Astrocyte (in vitro differentiated cells and primary cell): ENCODE measurements at regions not wholly inside any gene's neighbourhood (a gene's known extent, or its start where the extent isn't known, plus 50 kb on each side); places are given as distances from the start of the nearest gene placed in this dataset.

Source experiments
- DNase-seq: peaks from one replicate; pipeline ENCODE4 v3.0.0-alpha.2; 2010; ENCODE audit warnings: low read depth
- FAIRE-seq: peaks from 2 replicates; lab custom pipeline; 2011; peaks lifted over from hg19 to GRCh38; lab: Jason Lieb, UNC
- H2AFZ ChIP-seq: 2 replicates; pipeline ENCODE4 v1.6.0; 2012; ENCODE audit warnings: low read depth, low read length, inconsistent platforms
- H3K27ac ChIP-seq: 2 replicates; pipeline ENCODE4 v1.5.1; 2011; ENCODE audit warnings: low read depth, low read length, inconsistent platforms
- H3K27me3 ChIP-seq: 2 replicates; pipeline ENCODE4 v1.6.0; 2011; ENCODE audit warnings: low read length, inconsistent platforms; ENCODE audit not compliant: insufficient read depth
- H3K36me3 ChIP-seq: 2 replicates; pipeline ENCODE4 v1.5.1; 2011; ENCODE audit warnings: low read length, inconsistent platforms; ENCODE audit not compliant: insufficient read depth
- H3K4me1 ChIP-seq: 2 replicates; pipeline ENCODE4 v1.5.1; 2011; ENCODE audit warnings: low read length, inconsistent platforms; ENCODE audit not compliant: insufficient read depth
- H3K4me2 ChIP-seq: 2 replicates; pipeline ENCODE4 v1.6.0; 2012; ENCODE audit warnings: low read length, inconsistent platforms
- H3K4me3 ChIP-seq: 2 replicates; pipeline ENCODE4 v1.5.1; 2011; ENCODE audit warnings: low read depth, mild to moderate bottlenecking, low read length, inconsistent platforms; ENCODE audit not compliant: insufficient read depth
- H3K79me2 ChIP-seq: 2 replicates; pipeline ENCODE4 v1.6.0; 2012; ENCODE audit warnings: mild to moderate bottlenecking, low read length, inconsistent platforms; ENCODE audit not compliant: insufficient read depth
- H3K9ac ChIP-seq: 2 replicates; pipeline ENCODE4 v1.6.0; 2012; ENCODE audit warnings: mild to moderate bottlenecking, low read length, inconsistent platforms
- H3K9me3 ChIP-seq: 2 replicates; pipeline ENCODE4 v1.5.1; 2012; ENCODE audit warnings: low read depth, mild to moderate bottlenecking, low read length, inconsistent platforms; ENCODE audit not compliant: insufficient read depth
- H4K20me1 ChIP-seq: 2 replicates; pipeline ENCODE4 v1.6.0; 2012; ENCODE audit warnings: low read length, inconsistent platforms; ENCODE audit not compliant: insufficient read depth
- H3K27ac Mint-ChIP-seq: one replicate; pipeline ENCODE4 v1.8.0; 2021; ENCODE audit warnings: mild to moderate bottlenecking, mixed read lengths; ENCODE audit not compliant: unreplicated experiment
- H3K27me3 Mint-ChIP-seq: one replicate; pipeline ENCODE4 v1.8.0; 2021; ENCODE audit warnings: low read depth, mixed read lengths; ENCODE audit not compliant: unreplicated experiment
- H3K36me3 Mint-ChIP-seq: one replicate; pipeline ENCODE4 v1.8.0; 2021; ENCODE audit warnings: low read depth, mixed read lengths; ENCODE audit not compliant: unreplicated experiment
- H3K4me1 Mint-ChIP-seq: one replicate; pipeline ENCODE4 v1.8.0; 2021; ENCODE audit warnings: low read depth, mixed read lengths; ENCODE audit not compliant: unreplicated experiment
- H3K4me3 Mint-ChIP-seq: one replicate; pipeline ENCODE4 v1.8.0; 2021; ENCODE audit warnings: mild to moderate bottlenecking, moderate library complexity, mixed read lengths; ENCODE audit not compliant: unreplicated experiment
- H3K9me3 Mint-ChIP-seq: one replicate; pipeline ENCODE4 v1.8.0; 2021; ENCODE audit warnings: mild to moderate bottlenecking, mixed read lengths; ENCODE audit not compliant: unreplicated experiment
- CTCF ChIP-seq: IDR thresholded peaks from 2 replicates; pipeline ENCODE4 v1.5.1; 2011; ENCODE audit warnings: low read depth, mild to moderate bottlenecking, inconsistent platforms, low read length, moderate library complexity; ENCODE audit not compliant: insufficient read depth
- EZH2 ChIP-seq: IDR thresholded peaks from 2 replicates; pipeline ENCODE4 v1.6.1; 2012; ENCODE audit warnings: mild to moderate bottlenecking, low read length, inconsistent platforms; ENCODE audit not compliant: insufficient read depth

GRCh38 chr6:11423072-11423471 lies 114.5 kb upstream of the TMEM170B start:
- H3K27ac Mint-ChIP-seq: peak overlapping the region; percentile 30
- no peaks in the 10 kb centered on the region for H3K27me3 ChIP-seq
- H3K27ac ChIP-seq: no peak overlapping the region
- no peak overlapping the region for H3K9ac ChIP-seq
- H2AFZ ChIP-seq: no peak overlapping the region
- peaks cover 29% of the 10 kb centered on the region for H3K4me1 ChIP-seq
- FAIRE-seq (no peak), DNase-seq (no peak)
- H3K36me3 ChIP-seq: no peaks in the 10 kb centered on the region
- peaks cover 43% of the 10 kb centered on the region for H3K4me1 Mint-ChIP-seq
- no peaks in the 10 kb centered on the region for H3K36me3 Mint-ChIP-seq
- H4K20me1 ChIP-seq: no peaks in the 10 kb centered on the region
- no peaks in the 10 kb centered on the region for H3K9me3 Mint-ChIP-seq
- H3K9me3 ChIP-seq: no peaks in the 10 kb centered on the region
- H3K4me3 Mint-ChIP-seq: no peak overlapping the region
- H3K27me3 Mint-ChIP-seq: no peaks in the 10 kb centered on the region
- no peak for TF ChIP-seq EZH2
- TF ChIP-seq CTCF: no peak
- H3K4me2 ChIP-seq: no peak overlapping the region
- H3K79me2 ChIP-seq: no peaks in the 10 kb centered on the region
- H3K4me3 ChIP-seq: no peak overlapping the region

- H3K9me3 Mint-ChIP-seq: peaks cover 10% of the 10 kb centered on the region
- Histone ChIP-seq H2AFZ (no peak overlapping the region), H3K27ac (no peak overlapping the region), H4K20me1 (no peaks in the 10 kb centered on the region), H3K4me3 (no peak overlapping the region), H3K4me1 (peaks cover 19% of the 10 kb centered on the region), H3K79me2 (no peaks in the 10 kb centered on the region), H3K9me3 (no peaks in the 10 kb centered on the region), H3K4me2 (no peak overlapping the region), H3K9ac (no peak overlapping the region), H3K27me3 (no peaks in the 10 kb centered on the region), H3K36me3 (no peaks in the 10 kb centered on the region)
- H3K36me3 Mint-ChIP-seq: peaks cover 5% of the 10 kb centered on the region
- H3K4me3 Mint-ChIP-seq: no peak overlapping the region
- H3K4me1 Mint-ChIP-seq: peaks cover 27% of the 10 kb centered on the region
- TF ChIP-seq CTCF (no peak), EZH2 (no peak)
- DNase-seq (no peak), FAIRE-seq (no peak)
- no peaks in the 10 kb centered on the region for H3K27me3 Mint-ChIP-seq
- no peak overlapping the region for H3K27ac Mint-ChIP-seq
Measured at GRCh38 chr6:11419763-11420453, 117.6 kb upstream of the TMEM170B start.

GRCh38 chr6:11418290-11418905 lies 119.2 kb upstream of the TMEM170B start:
- H3K9me3 ChIP-seq: no peaks in the 10 kb centered on the region
- no peak overlapping the region for H2AFZ ChIP-seq

More at GRCh38 chr6:11418290-11418905, 119.2 kb upstream of the TMEM170B start:
- no peaks in the 10 kb centered on the region for H3K27me3 Mint-ChIP-seq
- H3K27me3 ChIP-seq: no peaks in the 10 kb centered on the region
- peaks cover 5% of the 10 kb centered on the region for H3K36me3 Mint-ChIP-seq
- no peak overlapping the region for H3K4me2 ChIP-seq
- DNase-seq (no peak), FAIRE-seq (no peak)
- H3K4me1 Mint-ChIP-seq: peaks cover 23% of the 10 kb centered on the region
- H4K20me1 ChIP-seq: no peaks in the 10 kb centered on the region
- peak overlapping the region; percentile 42 for H3K27ac Mint-ChIP-seq
- H3K36me3 ChIP-seq: no peaks in the 10 kb centered on the region
- H3K4me3 ChIP-seq: no peak overlapping the region
- no peak overlapping the region for H3K9ac ChIP-seq
- H3K9me3 Mint-ChIP-seq: peaks cover 10% of the 10 kb centered on the region
- peaks cover 9% of the 10 kb centered on the region for H3K4me1 ChIP-seq
- no peaks in the 10 kb centered on the region for H3K79me2 ChIP-seq
- no peak overlapping the region for H3K27ac ChIP-seq
- TF ChIP-seq CTCF (no peak), EZH2 (no peak)
- no peak overlapping the region for H3K4me3 Mint-ChIP-seq
